ENCODE measurements at regions not wholly inside any gene's neighbourhood (a gene's known extent, or its start where the extent isn't known, plus 50 kb on each side); places are given as distances from the start of the nearest gene placed in this dataset.
A peak's percentile ranks its signal among the peaks of the same experiment; 100 is the strongest.

GRCh38 chr6:71376830-71377229, 88.2 kb downstream of the OGFRL1 start:
- H3K4me3 ChIP-seq (ENCODE audit: low read depth, low read length): no peak overlapping the region
- no peak for TF ChIP-seq CTCF (IDR thresholded peaks at IDR 0.05; ENCODE audit: low read depth, low read length)

- H3K4me3 ChIP-seq (ENCODE audit: low read depth, low read length): no peak overlapping the region
- no peak for TF ChIP-seq CTCF (IDR thresholded peaks at IDR 0.05; ENCODE audit: low read depth, low read length)
These were observed 94.9 kb downstream of the OGFRL1 start for GRCh38 chr6:71383476-71383875.

- TF ChIP-seq CTCF (IDR thresholded peaks at IDR 0.05; ENCODE audit: low read depth, low read length): peak; percentile 7; the same call in 1 of the 2 replicates
- H3K4me3 ChIP-seq (ENCODE audit: low read depth, low read length): no peak overlapping the region
These were observed 95.4 kb downstream of the OGFRL1 start for GRCh38 chr6:71383901-71384489.

- no peak overlapping the region for H3K4me3 ChIP-seq (ENCODE audit: low read depth, low read length)
These were observed 96.7 kb downstream of the OGFRL1 start for GRCh38 chr6:71385111-71385822.

GRCh38 chr6:71386215-71386614, 97.6 kb downstream of the OGFRL1 start:
- no peak for TF ChIP-seq CTCF (IDR thresholded peaks at IDR 0.05; ENCODE audit: low read depth, low read length)
- H3K4me3 ChIP-seq (ENCODE audit: low read depth, low read length): no peak overlapping the region

More at GRCh38 chr6:71385111-71385822, 96.7 kb downstream of the OGFRL1 start:
- no peak for TF ChIP-seq CTCF (IDR thresholded peaks at IDR 0.05; ENCODE audit: low read depth, low read length)

- TF ChIP-seq CTCF (IDR thresholded peaks at IDR 0.05; ENCODE audit: low read depth, low read length): no peak
- no peak overlapping the region for H3K4me3 ChIP-seq (ENCODE audit: low read depth, low read length)
These were observed 98.6 kb downstream of the OGFRL1 start for GRCh38 chr6:71387179-71387578.

- H3K4me3 ChIP-seq (ENCODE audit: low read depth, low read length): no peak overlapping the region
These were observed 99.6 kb downstream of the OGFRL1 start for GRCh38 chr6:71388068-71388744.

More at GRCh38 chr6:71388068-71388744, 99.6 kb downstream of the OGFRL1 start:
- no peak for TF ChIP-seq CTCF (IDR thresholded peaks at IDR 0.05; ENCODE audit: low read depth, low read length)

All from WI38 (cell line).